DMS153 treated with DMSO at 0.1 percent for 48 hours (cell line): ENCODE measurements at regions not wholly inside any gene's neighbourhood (a gene's known extent, or its start where the extent isn't known, plus 50 kb on each side); places are given as distances from the start of the nearest gene placed in this dataset.

Source experiments
- DNase-seq: peaks from one replicate; lab custom pipeline; 2025; ENCODE audit not compliant: unreplicated experiment; lab: John Stamatoyannopoulos, UW

GRCh38 chr2:186276909-186277308 lies 209.2 kb upstream of the ZC3H15 start:
- no peak for DNase-seq

- DNase-seq = no peak
These were observed 204.3 kb upstream of the ZC3H15 start for GRCh38 chr2:186281726-186282125.

DNA sequence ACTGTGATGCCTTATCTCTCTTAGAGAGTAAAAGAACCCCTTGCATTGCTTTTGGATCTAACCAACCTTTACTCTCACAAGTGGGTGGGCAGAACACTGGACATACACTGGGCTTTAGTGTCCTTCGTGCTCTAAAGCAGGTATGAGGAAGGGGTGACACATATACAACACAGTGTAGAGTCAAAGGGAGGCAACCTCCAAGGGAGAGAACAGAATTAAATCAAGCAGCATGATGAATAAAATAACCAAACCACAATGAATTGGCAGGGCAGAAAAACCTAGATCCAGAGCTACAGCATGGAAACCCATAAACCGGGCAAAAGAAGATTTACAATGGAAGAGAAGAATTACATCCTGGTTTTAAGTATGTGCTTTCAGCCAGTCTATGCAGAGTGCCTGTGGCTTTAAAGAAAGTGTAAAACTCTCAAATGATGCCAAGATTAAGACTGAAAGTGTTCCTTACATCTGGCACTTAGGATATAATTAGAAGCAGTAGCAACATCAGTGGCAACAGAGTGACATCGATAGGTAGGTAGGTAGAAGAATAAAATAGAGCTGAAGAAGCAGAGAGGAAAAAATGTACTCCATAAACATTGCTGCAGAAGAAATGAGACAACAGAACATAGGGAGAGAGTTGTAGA lies 191.7 kb upstream of the ZC3H15 start:
- DNase-seq = no peak

- no peak for DNase-seq
These were observed 186.4 kb upstream of the ZC3H15 start for GRCh38 chr2:186299610-186300009.

DNA sequence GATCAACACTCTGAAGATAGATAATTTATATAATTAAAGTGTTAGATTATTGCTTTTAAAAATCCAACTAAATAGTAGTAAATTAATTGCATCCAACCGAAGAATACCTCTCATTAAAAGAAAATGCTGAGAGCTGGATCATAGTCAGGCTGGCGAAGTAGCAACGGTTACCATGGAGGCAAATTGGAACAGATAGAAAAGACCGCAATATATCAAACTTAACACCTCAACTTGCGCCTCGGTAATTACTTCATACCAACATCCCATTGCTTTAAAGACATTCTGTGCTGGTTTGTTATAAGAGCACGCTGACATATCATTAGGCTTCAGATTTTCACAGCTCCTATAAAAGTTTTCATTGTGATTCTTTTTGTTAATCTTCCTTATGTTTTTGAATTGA lies 183.8 kb upstream of the ZC3H15 start:
- no peak for DNase-seq

- DNase-seq = no peak
These were observed 183.0 kb upstream of the ZC3H15 start for GRCh38 chr2:186303091-186303490.

DNA sequence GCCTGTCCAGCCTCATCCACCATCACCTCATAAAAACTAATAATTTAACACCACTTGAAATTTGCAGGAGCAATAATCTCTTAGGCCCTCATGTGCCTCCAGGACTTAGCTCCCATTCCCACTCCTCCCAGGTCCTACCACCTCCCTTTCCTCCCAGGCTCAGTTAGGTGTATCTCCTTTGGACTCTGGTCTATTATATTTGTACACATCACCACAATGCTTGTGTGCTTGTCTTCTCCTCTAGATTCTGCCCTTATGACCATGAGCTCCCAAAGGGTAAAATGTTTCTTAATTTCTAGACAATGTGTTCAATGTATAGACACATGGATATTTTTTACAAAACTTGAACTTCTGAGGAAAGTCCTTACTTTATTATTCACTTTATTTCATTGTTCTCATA lies 182.0 kb upstream of the ZC3H15 start:
- no peak for DNase-seq

- DNase-seq = no peak
These were observed 179.3 kb upstream of the ZC3H15 start for GRCh38 chr2:186306754-186307153.

DNA sequence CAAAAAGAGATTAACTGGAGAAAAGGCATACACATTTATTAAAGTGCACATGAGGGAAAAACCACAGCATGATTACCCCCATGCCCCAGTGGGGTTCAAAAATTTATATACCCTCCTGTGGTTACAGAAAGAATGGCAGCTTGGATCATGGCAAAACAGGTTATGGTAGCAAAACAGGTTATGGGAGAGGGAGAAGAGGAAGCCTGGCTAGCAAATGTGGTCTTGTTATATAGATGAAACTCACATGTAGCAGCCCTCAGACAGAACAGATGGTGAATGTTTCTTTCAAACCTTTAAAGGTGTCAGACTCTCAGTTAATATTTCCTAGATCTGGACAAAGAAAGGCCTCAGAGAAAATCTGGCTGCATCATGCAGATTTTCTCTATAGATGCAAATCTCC lies 178.2 kb upstream of the ZC3H15 start:
- DNase-seq = no peak

DNA sequence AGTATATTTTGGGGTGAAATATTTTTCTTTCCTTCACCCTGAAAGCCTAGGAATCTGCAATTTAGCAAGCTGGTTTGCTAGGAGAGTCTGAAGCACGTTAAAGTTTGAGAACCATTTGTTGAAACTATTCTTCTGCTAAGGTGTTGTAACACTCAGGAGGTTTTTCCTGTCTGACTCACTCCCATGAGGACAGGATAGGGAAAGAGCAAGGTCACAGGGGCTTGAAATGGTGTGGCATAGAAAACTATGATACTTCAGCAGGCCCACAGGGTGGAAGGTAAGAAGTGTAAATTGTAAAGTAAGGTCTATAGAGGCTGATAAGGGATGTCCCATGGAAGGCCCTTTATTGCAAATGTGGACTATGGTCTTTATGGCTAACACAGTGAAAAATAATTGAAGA lies 177.7 kb upstream of the ZC3H15 start:
- no peak for DNase-seq

- no peak for DNase-seq
These were observed 176.2 kb upstream of the ZC3H15 start for GRCh38 chr2:186309901-186310300.

DNA sequence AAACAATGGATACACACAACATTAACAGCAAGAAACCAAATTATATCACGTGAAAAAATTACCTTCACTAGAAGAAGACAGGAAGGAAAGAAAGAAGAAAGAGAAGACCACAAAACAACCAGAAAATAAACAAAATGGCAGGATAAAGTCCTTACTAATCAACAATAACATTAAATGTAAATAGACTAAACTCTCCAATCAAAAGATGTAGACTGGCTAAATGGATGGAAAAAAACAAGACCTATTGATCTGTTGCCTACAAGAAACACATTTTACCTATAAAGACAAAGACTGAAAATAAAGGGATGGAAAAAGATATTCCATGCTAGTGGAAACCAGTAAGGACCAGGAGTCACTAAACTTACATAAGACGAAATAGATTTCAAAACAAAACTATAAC lies 167.0 kb upstream of the ZC3H15 start:
- no peak for DNase-seq

DNA sequence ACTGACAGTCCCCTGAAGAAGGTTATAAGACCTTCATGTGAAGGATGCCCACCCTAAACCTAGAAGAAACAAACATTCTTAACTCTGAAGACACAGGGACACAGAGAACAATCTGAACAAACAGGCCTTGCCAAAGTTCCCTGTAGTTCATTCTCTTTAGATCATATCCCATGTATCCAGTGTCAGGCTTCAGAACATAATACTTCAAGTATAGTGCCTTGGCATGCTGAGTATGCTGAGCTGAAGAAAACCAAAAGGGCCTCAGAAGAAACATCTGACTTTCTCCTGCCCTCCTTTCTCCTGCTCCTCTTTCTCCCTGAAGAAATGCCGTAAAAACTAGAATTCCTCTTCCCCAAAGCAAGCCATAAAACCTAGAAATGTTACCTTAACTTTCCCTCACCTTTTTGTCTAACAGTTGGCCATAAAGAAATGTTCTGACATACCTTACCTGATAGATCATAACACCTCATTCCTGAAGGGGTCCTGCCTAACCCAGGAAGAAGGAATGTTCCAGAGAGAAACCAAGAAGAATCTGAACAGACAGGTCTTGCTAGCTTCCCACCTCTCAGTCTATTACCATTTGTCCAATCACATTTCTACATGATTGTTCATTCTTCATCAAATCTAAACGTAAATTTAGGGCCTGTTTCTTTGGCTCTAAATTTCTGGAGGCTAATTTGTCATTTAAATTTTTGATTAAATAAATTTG lies 160.1 kb upstream of the ZC3H15 start:
- no peak for DNase-seq

DNA sequence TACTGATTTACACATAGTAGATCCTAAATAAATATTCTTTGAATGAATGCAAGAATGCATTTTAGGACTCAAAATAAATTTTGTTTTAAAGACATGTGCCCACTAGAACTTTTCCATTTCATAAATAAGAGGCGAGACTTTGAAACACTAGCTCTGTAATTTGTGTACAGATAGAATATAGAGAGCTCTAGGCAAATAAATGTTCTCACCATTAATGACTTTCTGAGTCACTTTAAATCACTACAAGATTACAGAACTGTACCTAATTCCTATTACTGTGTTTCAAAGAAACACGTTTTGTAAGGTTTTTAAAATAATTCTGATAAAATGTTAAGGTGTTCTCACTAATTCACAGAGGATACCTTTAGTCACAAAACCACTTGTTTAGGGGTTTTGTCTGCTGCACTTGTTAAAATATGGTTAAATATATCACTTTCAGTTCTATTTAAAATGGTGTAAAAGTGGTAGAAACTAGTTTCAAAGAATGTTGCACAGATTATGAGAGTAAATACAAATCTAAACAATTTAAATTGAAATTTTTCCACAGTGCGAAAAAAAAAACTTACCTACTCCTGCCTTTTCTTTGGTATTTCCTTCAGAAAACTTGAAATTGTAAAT lies 158.7 kb upstream of the ZC3H15 start:
- DNase-seq = no peak

GRCh38 chr2:186328838-186329237 lies 157.2 kb upstream of the ZC3H15 start:
- no peak for DNase-seq

DNA sequence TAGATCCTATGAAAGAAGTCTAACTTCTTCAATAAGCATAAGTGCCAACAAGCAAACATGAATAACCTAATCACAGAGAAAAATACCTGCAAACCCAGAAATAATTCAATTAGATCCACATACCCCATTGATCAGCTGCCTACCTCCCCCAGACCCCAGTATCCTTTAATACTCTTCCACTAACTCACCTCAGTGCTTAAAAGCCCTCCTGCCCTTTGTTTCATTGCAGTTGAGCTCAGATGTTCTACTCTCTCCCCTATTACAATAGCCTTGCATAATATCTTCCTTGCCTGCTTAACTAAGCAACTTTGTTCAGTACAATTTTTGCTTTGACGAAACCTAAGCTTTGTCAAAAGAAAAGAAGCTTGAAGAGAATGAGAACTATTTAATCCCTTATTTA lies 156.0 kb upstream of the ZC3H15 start:
- DNase-seq = no peak

DNA sequence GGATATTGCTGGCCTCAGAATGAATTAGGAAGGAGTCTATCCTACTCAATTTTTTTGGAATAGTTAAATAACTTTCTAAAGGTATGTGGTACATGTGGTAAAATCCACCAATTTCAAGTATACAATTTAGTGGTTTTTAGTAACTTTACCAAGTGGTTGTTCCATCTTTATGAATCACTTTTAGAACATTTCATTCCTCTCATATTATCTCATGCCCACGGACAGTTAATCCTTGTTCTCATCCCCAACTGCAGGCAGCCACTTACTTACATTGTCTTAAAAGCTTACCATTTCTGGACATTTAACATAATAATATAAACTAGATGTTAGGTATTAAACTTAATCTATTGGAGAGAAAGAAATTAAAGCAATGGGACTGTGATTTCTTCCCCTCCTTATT lies 146.3 kb upstream of the ZC3H15 start:
- DNase-seq = no peak

DNA sequence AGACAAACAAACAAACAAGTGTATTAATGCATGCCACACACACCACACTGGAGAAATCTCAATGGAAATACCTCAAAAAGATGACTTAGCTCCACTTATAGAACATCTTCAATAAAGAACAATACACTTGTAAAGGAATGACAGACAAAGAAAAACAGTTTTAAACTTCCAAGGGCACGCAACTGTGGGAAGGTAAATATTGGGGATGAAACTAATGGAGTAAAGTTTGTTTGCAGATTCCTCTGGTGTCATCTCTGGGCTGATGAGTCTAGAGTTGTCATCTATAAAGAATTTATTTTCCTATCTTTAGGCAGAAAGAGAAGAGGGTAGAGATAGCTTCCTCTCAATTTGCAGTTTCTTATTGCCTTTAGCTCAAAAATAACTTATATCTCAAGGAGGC lies 144.0 kb upstream of the ZC3H15 start:
- DNase-seq = no peak

DNA sequence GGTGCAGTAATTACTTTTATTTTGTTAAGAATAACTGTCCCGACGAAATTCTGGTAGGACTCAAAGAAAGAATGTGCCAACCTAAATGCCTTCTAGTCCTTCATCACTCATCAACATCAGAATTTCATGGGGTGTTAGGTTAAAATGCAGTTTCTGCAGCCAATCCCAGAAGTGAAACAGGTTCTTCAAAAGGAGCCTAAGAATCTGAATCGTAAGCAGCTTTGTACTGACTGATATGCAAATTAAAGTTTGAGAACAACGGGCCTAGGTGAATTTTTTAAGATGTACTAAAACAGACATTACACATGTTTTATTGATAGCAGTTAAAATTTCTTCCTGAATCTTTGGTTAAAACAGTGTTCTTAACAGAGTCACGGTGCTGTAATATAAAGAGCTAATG lies 140.3 kb upstream of the ZC3H15 start:
- DNase-seq = no peak

DNA sequence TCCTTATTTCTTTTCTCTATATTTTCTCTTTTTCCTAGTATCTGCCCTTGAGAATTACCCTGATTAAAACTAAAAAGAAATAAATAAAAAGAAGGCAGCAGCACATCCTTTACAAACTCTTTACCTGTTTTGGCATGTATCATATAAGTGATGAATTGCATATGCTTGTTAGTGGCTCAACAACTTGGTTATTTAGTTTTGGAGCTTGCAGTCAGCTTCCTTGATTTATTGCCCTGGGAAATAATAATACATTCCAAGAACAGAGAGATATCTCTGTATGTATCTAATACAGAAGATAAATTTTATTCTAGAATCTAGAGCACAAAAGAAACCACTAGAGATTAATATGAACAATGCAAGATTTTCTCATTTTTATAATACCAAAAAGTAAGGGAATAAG lies 139.8 kb upstream of the ZC3H15 start:
- DNase-seq = no peak

DNA sequence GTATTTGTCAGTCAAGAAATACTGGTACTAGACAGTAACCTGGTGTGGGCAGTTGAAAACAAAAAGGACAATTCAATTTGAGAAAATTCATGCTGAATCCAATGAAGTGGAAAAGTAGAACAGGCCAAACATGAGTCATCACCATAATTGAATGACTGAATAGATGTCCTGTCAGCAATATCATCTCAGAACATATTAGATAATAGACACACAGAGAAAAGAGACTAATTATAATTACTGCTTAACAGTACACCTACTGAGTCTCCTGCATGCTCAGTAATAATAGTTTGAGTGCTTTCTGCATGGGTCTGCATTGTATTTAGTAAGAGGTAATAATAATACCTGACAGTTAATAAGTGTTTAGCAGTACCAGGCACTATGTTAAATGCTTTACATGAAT lies 138.6 kb upstream of the ZC3H15 start:
- peak; percentile 6 for DNase-seq

- DNase-seq = no peak
These were observed 137.9 kb upstream of the ZC3H15 start for GRCh38 chr2:186348200-186348599.

DNA sequence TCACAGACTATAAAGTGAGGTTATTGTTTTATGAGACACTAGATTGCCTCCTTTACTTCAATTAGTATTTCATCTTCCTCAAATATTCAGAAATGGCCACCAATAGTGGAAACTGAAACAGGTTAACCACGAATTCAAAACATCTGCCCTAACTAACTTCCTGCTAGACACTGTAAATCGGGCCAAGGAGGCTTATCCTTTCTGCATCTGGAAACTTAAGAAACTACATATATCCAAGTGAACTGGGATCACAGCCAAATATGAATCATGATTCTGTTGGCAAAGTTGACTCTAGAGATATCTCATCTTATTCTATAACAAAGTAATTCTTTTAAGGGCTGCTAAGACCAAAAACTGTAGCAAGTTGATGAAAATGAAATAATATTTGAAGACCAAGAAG lies 136.6 kb upstream of the ZC3H15 start:
- DNase-seq = no peak
